Heart left ventricle (tissue), 16 donors: ENCODE measurements at regions not wholly inside any gene's neighbourhood (a gene's known extent, or its start where the extent isn't known, plus 50 kb on each side); places are given as distances from the start of the nearest gene placed in this dataset.

Experiments used
- ATAC-seq, 4 donors: fragments of 200-7000 bp; cut with Tn5 transposase; one replicate each; pipeline ENCODE4 v1.9.1; 2020 to 2022; ENCODE audit warnings: moderate library complexity in 4 of 4, mild to moderate bottlenecking in 3 of 4, moderate number of reproducible peaks in 1 of 4
- DNase-seq, 5 donors: peaks; one replicate each; pipeline ENCODE4 v3.0.0-alpha.2; 2020
- H3K27ac ChIP-seq, 12 donors: fragments of 200-600 bp; sonication (generic) in 4 of 12; one replicate each; pipeline versions ENCODE4 v1.5.0 to v1.8.0; 2016 to 2022; ENCODE audit warnings: mild to moderate bottlenecking in 2 of 12
- H3K27me3 ChIP-seq, 9 donors: fragments of 200-600 bp; sonication (generic) in 2 of 9; one replicate each; pipeline versions ENCODE4 v1.5.1 to v1.8.0; 2016 to 2022; ENCODE audit warnings: mild to moderate bottlenecking in 3 of 9
- H3K36me3 ChIP-seq, 9 donors: fragments of 200-600 bp; sonication (generic) in 2 of 9; one replicate each; pipeline versions ENCODE4 v1.5.0 to v1.8.0; 2018 to 2022; ENCODE audit warnings: mild to moderate bottlenecking in 2 of 9
- H3K4me1 ChIP-seq, 12 donors: fragments of 200-600 bp; sonication (generic) in 4 of 12; one replicate each; pipeline versions ENCODE4 v1.5.0 to v1.8.0; 2016 to 2022; ENCODE audit warnings: mild to moderate bottlenecking in 3 of 12
- H3K4me3 ChIP-seq, 12 donors: fragments of 200-600 bp; sonication (generic) in 4 of 12; one replicate each; pipeline versions ENCODE4 v1.5.0 to v1.8.0; 2017 to 2022; ENCODE audit warnings: mild to moderate bottlenecking in 9 of 12, moderate library complexity in 4 of 12
- H3K9me3 ChIP-seq, 12 donors: fragments of 200-600 bp; sonication (generic) in 4 of 12; one replicate each; pipeline versions ENCODE4 v1.5.0 to v1.8.0; 2016 to 2022; ENCODE audit warnings: mild to moderate bottlenecking in 1 of 12
- POLR2A ChIP-seq, 2 donors: fragments of 450-650 bp; IDR thresholded peaks; one replicate each; pipeline ENCODE4 v1.6.1; 2017; ENCODE audit warnings: antibody characterized with exemption in 2 of 2, mild to moderate bottlenecking in 2 of 2, moderate library complexity in 2 of 2
- WGBS, 4 donors: extraction: QIAGEN DNeasy Blood & Tissue Kit in 2 of 4; methylation state at CpG; one replicate each; pipeline versions ENCODE4 v1.1.5 to v1.1.7; 2013 to 2018; 5-methylcytosine and 5-hydroxymethylcytosine counted together
- intact Hi-C, 10 donors: fragments of 100-400 bp; cut with DNase I; formaldehyde crosslinking; loops; one replicate each; pipeline versions ENCODE4 v1.11.1 to v1.14.2; 2022
- TF ChIP-seq, protein P1 (sequence below), 12 donors: fragments of 200-600 bp; sonication (generic) in 4 of 12; IDR thresholded peaks; one replicate each; pipeline versions ENCODE4 v1.5.0 to v1.8.0; 2018 to 2022; ENCODE audit warnings: antibody characterized with exemption in 12 of 12, mild to moderate bottlenecking in 5 of 12
- donor health status: ischemic (EF 13 %, LVEDD 7.1; RV severe dilation, severe dysfunction).
- donor health status: healthy with polysubstance abuse.
- donor health status: DM: no; HTN: yes; CAD: no.
- donor health status: DM: no; HTN: no; CAD: no.
- donor health status: ischemic (EF 25% LVEDD 6.9; RV normal size, moderate dysfunction).
- donor health status: ischemic (EF 25% LVEDD 5.7; RV mildly dilated, moderate dysfunction).
- donor health status: healthy.
- donor health status: DM: yes; HTN: yes; CAD: no.
- donor health status: ischemic (EF 35%, LVEDD 5.7; RV mildly dilated, moderate dysfunction).
- donor health status: nonischemic (EF 11% LVEDD 7.7; RV severe dilation, severe dysfunction).
- donor health status: DM: yes; HTN: yes; CAD: no.
- donor health status: PGD.
- donor health status: ischemic (EF 29% LVEDD 5.4; RV normal size, mild dysfunction).
- donor health status: nonischemic (EF 23%, LVEDD 6.1; RV moderate dilation, normal function).

DNA sequence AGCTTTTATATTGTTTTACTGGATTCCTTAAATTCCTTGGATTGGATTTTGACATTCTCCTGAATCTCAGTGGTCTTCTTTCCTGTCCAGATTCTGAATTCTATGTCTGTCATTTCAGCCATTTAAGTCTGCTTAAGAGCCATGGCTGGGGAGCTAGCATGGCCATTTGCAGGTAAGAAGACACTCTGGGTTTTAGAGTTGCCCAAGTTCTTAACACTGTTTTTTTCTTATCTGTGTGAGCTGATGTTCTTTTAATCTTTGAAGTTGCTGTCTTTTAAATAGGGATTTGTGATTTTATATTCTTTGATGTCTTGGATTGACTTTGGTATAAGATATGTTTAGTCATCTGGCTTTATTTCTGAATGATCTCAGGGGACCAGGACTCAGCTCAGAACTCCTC is 677.2 kb downstream of the CCDC85A start:
- H3K4me1 ChIP-seq: no peaks in the 10 kb centered on the region
- TF ChIP-seq POLR2A (IDR thresholded peaks at IDR 0.05): no peak
- TF ChIP-seq, protein P1, sequence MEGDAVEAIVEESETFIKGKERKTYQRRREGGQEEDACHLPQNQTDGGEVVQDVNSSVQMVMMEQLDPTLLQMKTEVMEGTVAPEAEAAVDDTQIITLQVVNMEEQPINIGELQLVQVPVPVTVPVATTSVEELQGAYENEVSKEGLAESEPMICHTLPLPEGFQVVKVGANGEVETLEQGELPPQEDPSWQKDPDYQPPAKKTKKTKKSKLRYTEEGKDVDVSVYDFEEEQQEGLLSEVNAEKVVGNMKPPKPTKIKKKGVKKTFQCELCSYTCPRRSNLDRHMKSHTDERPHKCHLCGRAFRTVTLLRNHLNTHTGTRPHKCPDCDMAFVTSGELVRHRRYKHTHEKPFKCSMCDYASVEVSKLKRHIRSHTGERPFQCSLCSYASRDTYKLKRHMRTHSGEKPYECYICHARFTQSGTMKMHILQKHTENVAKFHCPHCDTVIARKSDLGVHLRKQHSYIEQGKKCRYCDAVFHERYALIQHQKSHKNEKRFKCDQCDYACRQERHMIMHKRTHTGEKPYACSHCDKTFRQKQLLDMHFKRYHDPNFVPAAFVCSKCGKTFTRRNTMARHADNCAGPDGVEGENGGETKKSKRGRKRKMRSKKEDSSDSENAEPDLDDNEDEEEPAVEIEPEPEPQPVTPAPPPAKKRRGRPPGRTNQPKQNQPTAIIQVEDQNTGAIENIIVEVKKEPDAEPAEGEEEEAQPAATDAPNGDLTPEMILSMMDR (IDR thresholded peaks at IDR 0.05): no peak
- H3K9me3 ChIP-seq: peaks cover 0 to 5% (median 0%) of the 10 kb centered on the region in 12 donors
- H3K36me3 ChIP-seq: no peaks in the 10 kb centered on the region
- DNase-seq (no peak), ATAC-seq (no peak)
- no peak overlapping the region for H3K27ac ChIP-seq
- H3K4me3 ChIP-seq: no peak overlapping the region
- intact Hi-C loops: no loop called here
- H3K27me3 ChIP-seq: no peaks in the 10 kb centered on the region

DNA sequence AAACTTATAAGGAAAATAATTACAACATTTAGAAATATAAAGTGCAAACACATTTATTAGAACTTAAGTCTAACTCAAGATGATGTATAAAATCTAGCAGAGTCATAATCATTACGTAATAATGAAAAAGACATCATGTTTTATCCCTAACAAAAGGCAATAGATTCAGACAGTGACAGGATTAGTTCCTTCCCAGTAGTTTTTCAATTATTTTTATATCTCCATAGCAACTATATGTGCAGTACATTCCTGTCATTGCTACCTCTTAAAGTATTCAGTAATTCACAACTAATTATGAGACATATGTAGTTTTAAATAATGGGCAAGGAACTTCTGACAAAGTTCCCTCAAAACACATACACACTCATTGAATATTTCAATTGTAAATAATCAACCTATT is 687.9 kb downstream of the CCDC85A start:
- Histone ChIP-seq H3K27me3 (no peaks in the 10 kb centered on the region), H3K4me3 (no peak overlapping the region), H3K36me3 (no peaks in the 10 kb centered on the region), H3K4me1 (no peaks in the 10 kb centered on the region), H3K9me3 (no peaks in the 10 kb centered on the region), H3K27ac (no peak overlapping the region)
- no peak for TF ChIP-seq POLR2A (IDR thresholded peaks at IDR 0.05)
- TF ChIP-seq, protein P1 (IDR thresholded peaks at IDR 0.05): no peak
- intact Hi-C loops: no loop called here
- WGBS, 4 donors: 76 to 85% (median 81%) methylated on average over 1 of the region's 1 CpG
- DNase-seq: no peak
- ATAC-seq: no peak

DNA sequence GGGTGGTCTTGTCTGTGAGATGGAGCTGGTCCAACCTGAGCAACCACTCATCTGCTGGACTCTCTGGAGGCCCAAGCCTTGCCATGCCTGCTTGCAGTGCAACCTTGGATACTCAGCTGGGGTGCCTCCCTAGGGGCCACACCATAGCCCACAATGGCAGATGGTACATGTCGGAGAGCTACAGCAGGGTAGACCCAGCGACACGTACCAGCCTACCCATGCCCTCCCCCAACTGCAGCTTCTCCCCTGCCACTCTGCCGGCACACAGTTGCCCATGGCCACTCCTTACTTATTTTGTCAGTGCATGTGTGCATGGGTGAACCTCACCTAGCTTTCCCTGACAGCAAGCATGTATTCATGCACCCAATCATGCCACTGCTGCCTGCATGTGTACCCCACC is 690.9 kb downstream of the CCDC85A start:
- H3K4me1 ChIP-seq: no peaks in the 10 kb centered on the region
- intact Hi-C loops: no loop called here
- WGBS, 4 donors: 80 to 93% (median 89%) methylated on average over 3 to 4 of the region's 4 CpGs
- no peak overlapping the region for H3K27ac ChIP-seq
- H3K4me3 ChIP-seq: no peak overlapping the region
- no peaks in the 10 kb centered on the region for H3K27me3 ChIP-seq
- DNase-seq: no peak
- H3K36me3 ChIP-seq: no peaks in the 10 kb centered on the region
- H3K9me3 ChIP-seq: no peaks in the 10 kb centered on the region
- TF ChIP-seq, protein P1 (IDR thresholded peaks at IDR 0.05): no peak
- TF ChIP-seq POLR2A (IDR thresholded peaks at IDR 0.05): no peak
- ATAC-seq: no peak

DNA sequence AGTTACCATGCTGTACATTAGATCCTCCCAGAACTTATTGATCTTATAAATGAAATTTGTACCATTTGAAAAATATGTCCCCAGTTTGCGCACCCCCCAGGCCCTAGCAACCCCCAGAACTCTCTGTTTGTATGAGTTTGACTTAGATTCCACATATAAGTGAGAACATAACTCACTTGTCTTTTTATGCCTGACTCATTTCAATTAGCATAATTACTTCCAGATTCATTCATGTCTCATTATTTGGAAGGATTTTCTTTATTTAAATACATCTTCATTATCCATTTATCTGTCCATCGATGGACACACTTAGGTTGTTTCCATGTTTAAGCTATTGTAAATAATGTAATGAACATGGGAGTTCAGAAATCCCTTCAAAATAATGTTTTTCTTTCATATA is 705.9 kb downstream of the CCDC85A start:
- no peak for TF ChIP-seq POLR2A (IDR thresholded peaks at IDR 0.05)
- TF ChIP-seq, protein P1 (IDR thresholded peaks at IDR 0.05): no peak
- intact Hi-C loops: no loop called here
- Histone ChIP-seq H3K4me1 (no peaks in the 10 kb centered on the region), H3K36me3 (no peaks in the 10 kb centered on the region), H3K27ac (no peak overlapping the region), H3K4me3 (no peak overlapping the region), H3K27me3 (no peaks in the 10 kb centered on the region), H3K9me3 (no peaks in the 10 kb centered on the region)
- no peak for ATAC-seq
- DNase-seq: no peak
- 74 to 86% (median 79%) methylated on average over 2 of the region's 2 CpGs for whole genome bisulfite sequencing, 4 donors
